ENCODE measurements at regions not wholly inside any gene's neighbourhood (a gene's known extent, or its start where the extent isn't known, plus 50 kb on each side); places are given as distances from the start of the nearest gene placed in this dataset.

- H3K27me3 ChIP-seq (ENCODE audit: control insufficient read depth, insufficient read depth, low read length), result no peaks in the 10 kb centered on the region
- H3K4me3 ChIP-seq (ENCODE audit: low read depth, low read length), result no peak overlapping the region
- H3K36me3 ChIP-seq (ENCODE audit: control insufficient read depth, insufficient read depth, low read length), result no peaks in the 10 kb centered on the region
- peak; percentile 90 for DNase-seq (ENCODE audit: low read depth)
- no peak for FAIRE-seq
- TF ChIP-seq CTCF (IDR thresholded peaks at IDR 0.05; ENCODE audit: insufficient read depth, low read length, severe bottlenecking), result no peak
Observed at GRCh38 chr6:99178168-99178567, 171.3 kb downstream of the FAXC start.

GRCh38 chr6:99177736-99178135, 171.7 kb downstream of the FAXC start:
- DNase-seq (ENCODE audit: low read depth) (peak; percentile 15), FAIRE-seq (no peak)
- TF ChIP-seq CTCF (IDR thresholded peaks at IDR 0.05; ENCODE audit: insufficient read depth, low read length, severe bottlenecking), result no peak
- H3K27me3 ChIP-seq (ENCODE audit: control insufficient read depth, insufficient read depth, low read length), result no peaks in the 10 kb centered on the region
- H3K36me3 ChIP-seq (ENCODE audit: control insufficient read depth, insufficient read depth, low read length), result no peaks in the 10 kb centered on the region
- no peak overlapping the region for H3K4me3 ChIP-seq (ENCODE audit: low read depth, low read length)

- TF ChIP-seq CTCF (IDR thresholded peaks at IDR 0.05; ENCODE audit: insufficient read depth, low read length, severe bottlenecking), result no peak
- DNase-seq (ENCODE audit: low read depth) (no peak), FAIRE-seq (no peak)
- Histone ChIP-seq H3K36me3 (ENCODE audit: control insufficient read depth, insufficient read depth, low read length) (no peaks in the 10 kb centered on the region), H3K4me3 (ENCODE audit: low read depth, low read length) (no peak overlapping the region), H3K27me3 (ENCODE audit: control insufficient read depth, insufficient read depth, low read length) (no peaks in the 10 kb centered on the region)
Observed at GRCh38 chr6:99165838-99166237, 183.6 kb downstream of the FAXC start.

- no peak for DNase-seq (ENCODE audit: low read depth)
- no peak overlapping the region for H3K4me3 ChIP-seq (ENCODE audit: low read depth, low read length)
- no peak for FAIRE-seq
- TF ChIP-seq CTCF (IDR thresholded peaks at IDR 0.05; ENCODE audit: insufficient read depth, low read length, severe bottlenecking), result no peak
- no peaks in the 10 kb centered on the region for H3K27me3 ChIP-seq (ENCODE audit: control insufficient read depth, insufficient read depth, low read length)
- H3K36me3 ChIP-seq (ENCODE audit: control insufficient read depth, insufficient read depth, low read length), result no peaks in the 10 kb centered on the region
Observed at GRCh38 chr6:99152347-99152643, 197.2 kb downstream of the FAXC start.

GRCh38 chr6:99151634-99152346, 197.7 kb downstream of the FAXC start:
- H3K36me3 ChIP-seq (ENCODE audit: control insufficient read depth, insufficient read depth, low read length), result no peaks in the 10 kb centered on the region
- H3K4me3 ChIP-seq (ENCODE audit: low read depth, low read length), result no peak overlapping the region
- H3K27me3 ChIP-seq (ENCODE audit: control insufficient read depth, insufficient read depth, low read length), result no peaks in the 10 kb centered on the region
- TF ChIP-seq CTCF (IDR thresholded peaks at IDR 0.05; ENCODE audit: insufficient read depth, low read length, severe bottlenecking), result peak; percentile 75
- DNase-seq (ENCODE audit: low read depth) (peak; percentile 46), FAIRE-seq (no peak)

- no peak overlapping the region for H3K4me3 ChIP-seq (ENCODE audit: low read depth, low read length)
- no peak for TF ChIP-seq CTCF (IDR thresholded peaks at IDR 0.05; ENCODE audit: insufficient read depth, low read length, severe bottlenecking)
Observed at GRCh38 chr6:99148761-99149160, 200.7 kb downstream of the FAXC start.

More at GRCh38 chr6:99148761-99149160, 200.7 kb downstream of the FAXC start:
- no peak for DNase-seq (ENCODE audit: low read depth)
- no peak for FAIRE-seq
- H3K36me3 ChIP-seq (ENCODE audit: control insufficient read depth, insufficient read depth, low read length), result no peaks in the 10 kb centered on the region
- H3K27me3 ChIP-seq (ENCODE audit: control insufficient read depth, insufficient read depth, low read length), result no peaks in the 10 kb centered on the region
